K562 (cell line): ENCODE measurements at regions not wholly inside any gene's neighbourhood (a gene's known extent, or its start where the extent isn't known, plus 50 kb on each side); places are given as distances from the start of the nearest gene placed in this dataset.

Experiments
- ADNP ChIP-seq: fragments of 200-800 bp; sonication (Bioruptor generic); IDR thresholded peaks from 2 replicates; pipeline ENCODE4 v1.6.1; 2016; ENCODE audit warnings: missing genetic modification characterization, missing compliant biosample characterization
- CBX1 ChIP-seq: sonication (generic); IDR thresholded peaks from 2 replicates; pipeline ENCODE4 v1.6.1; 2016; ENCODE audit warnings: antibody characterized with exemption, low read depth, mild to moderate bottlenecking
- MAFG ChIP-seq: fragments of 450-650 bp; conservative IDR thresholded peaks from 2 replicates; pipeline ENCODE4 v1.6.1; 2016; ENCODE audit warnings: missing genetic modification characterization, missing compliant biosample characterization
- MCM2 ChIP-seq: fragments of 450-650 bp; IDR thresholded peaks from 2 replicates; pipeline ENCODE4 v1.6.1; 2017; ENCODE audit warnings: low read depth, mild to moderate bottlenecking
- MYBL2 ChIP-seq, 2 experiments: fragments of 450-650 bp in 1 of 2; sonication (generic) in 1 of 2; formaldehyde crosslinking in 1 of 2; IDR thresholded peaks; 2 replicates each; pipeline versions ENCODE4 v1.6.1 to v1.8.1; 2017 to 2022; ENCODE audit warnings: borderline replicate concordance in 1 of 2, inconsistent platforms in 1 of 2, low read depth in 1 of 2, mild to moderate bottlenecking in 1 of 2, missing genetic modification reagents in 1 of 2, moderate library complexity in 1 of 2
- NCOA6 ChIP-seq: fragments of 450-650 bp; IDR thresholded peaks from 2 replicates; pipeline ENCODE4 v1.6.1; 2017; ENCODE audit warnings: mild to moderate bottlenecking
- RFX1 ChIP-seq: fragments of 450-650 bp; IDR thresholded peaks from 2 replicates; pipeline ENCODE4 v1.6.1; 2016; ENCODE audit warnings: mild to moderate bottlenecking, moderate library complexity
- RFX5 ChIP-seq: IDR thresholded peaks from 2 replicates; pipeline ENCODE4 v1.6.1; 2011; ENCODE audit warnings: low read depth, mild to moderate bottlenecking, improper control_type of control experiment, low read length
- RNF2 ChIP-seq: sonication (generic); IDR thresholded peaks from 2 replicates; pipeline ENCODE4 v1.6.1; 2016
- SMAD3 ChIP-seq: fragments of 450-650 bp; formaldehyde crosslinking; conservative IDR thresholded peaks from 2 replicates; pipeline ENCODE4 v1.4.0; 2020; ENCODE audit warnings: mild to moderate bottlenecking
- SMARCC2 ChIP-seq: fragments of 450-650 bp; IDR thresholded peaks from 2 replicates; pipeline ENCODE4 v1.6.1; 2017; ENCODE audit warnings: antibody characterized with exemption, moderate library complexity, mild to moderate bottlenecking, low read depth
- SRSF1 ChIP-seq: fragments of 200-400 bp; formaldehyde crosslinking; IDR thresholded peaks from 2 replicates; pipeline ENCODE4 v1.6.1; 2017; ENCODE audit warnings: mild to moderate bottlenecking, low read depth, low read length, moderate library complexity
- TCF7 ChIP-seq: sonication (generic); IDR thresholded peaks from 2 replicates; pipeline ENCODE4 v1.6.1; 2016; ENCODE audit warnings: antibody characterized with exemption, borderline replicate concordance
- U2AF2 ChIP-seq: fragments of 200-400 bp; formaldehyde crosslinking; optimal IDR thresholded peaks from 2 replicates; pipeline ENCODE3; 2017; ENCODE audit warnings: low read depth, mild to moderate bottlenecking, low read length
- USF2 ChIP-seq: sonication (generic); formaldehyde crosslinking; IDR thresholded peaks from 2 replicates; pipeline ENCODE4 v1.5.0; 2020; ENCODE audit warnings: missing genetic modification reagents
- ZBED1 ChIP-seq: IDR thresholded peaks from 2 replicates; pipeline ENCODE4 v1.6.1; 2014
- ZC3H8 ChIP-seq: fragments of 450-650 bp; IDR thresholded peaks from 2 replicates; pipeline ENCODE4 v1.6.1; 2017
- ZNF12 ChIP-seq: sonication (generic); formaldehyde crosslinking; IDR thresholded peaks from 2 replicates; pipeline ENCODE4 v1.4.0; 2020; ENCODE audit warnings: mild to moderate bottlenecking, missing genetic modification reagents
- ZNF124 ChIP-seq: sonication (generic); formaldehyde crosslinking; IDR thresholded peaks from 2 replicates; pipeline ENCODE4 v1.8.1; 2022; ENCODE audit warnings: missing genetic modification reagents
- ZNF41 ChIP-seq: fragments of 250-450 bp; sonication (Bioruptor Pico); conservative IDR thresholded peaks from 2 replicates; pipeline ENCODE4 v1.4.0; 2020; ENCODE audit warnings: mild to moderate bottlenecking
- ZNF592 ChIP-seq: fragments of 450-650 bp; IDR thresholded peaks from 2 replicates; pipeline ENCODE4 v1.6.1; 2017; ENCODE audit warnings: antibody characterized with exemption, mild to moderate bottlenecking
- ZNF717 ChIP-seq: fragments of 250-450 bp; sonication (Bioruptor Pico); IDR thresholded peaks from 2 replicates; pipeline ENCODE4 v1.5.0; 2021
- ZNF75A ChIP-seq: fragments of 450-650 bp; formaldehyde crosslinking; IDR thresholded peaks from 2 replicates; pipeline ENCODE4 v1.4.0; 2020; ENCODE audit warnings: mild to moderate bottlenecking
- TF ChIP-seq, protein P1 (sequence below): fragments of 450-650 bp; formaldehyde crosslinking; IDR thresholded peaks from 2 replicates; pipeline ENCODE4 v1.4.0; 2020; ENCODE audit warnings: mild to moderate bottlenecking, moderate library complexity
- TF ChIP-seq, protein P2 (sequence below): sonication (generic); formaldehyde crosslinking; IDR thresholded peaks from 2 replicates; pipeline ENCODE4 v1.8.0; 2022; ENCODE audit warnings: missing genetic modification reagents, mild to moderate bottlenecking, moderate library complexity, borderline replicate concordance

DNA sequence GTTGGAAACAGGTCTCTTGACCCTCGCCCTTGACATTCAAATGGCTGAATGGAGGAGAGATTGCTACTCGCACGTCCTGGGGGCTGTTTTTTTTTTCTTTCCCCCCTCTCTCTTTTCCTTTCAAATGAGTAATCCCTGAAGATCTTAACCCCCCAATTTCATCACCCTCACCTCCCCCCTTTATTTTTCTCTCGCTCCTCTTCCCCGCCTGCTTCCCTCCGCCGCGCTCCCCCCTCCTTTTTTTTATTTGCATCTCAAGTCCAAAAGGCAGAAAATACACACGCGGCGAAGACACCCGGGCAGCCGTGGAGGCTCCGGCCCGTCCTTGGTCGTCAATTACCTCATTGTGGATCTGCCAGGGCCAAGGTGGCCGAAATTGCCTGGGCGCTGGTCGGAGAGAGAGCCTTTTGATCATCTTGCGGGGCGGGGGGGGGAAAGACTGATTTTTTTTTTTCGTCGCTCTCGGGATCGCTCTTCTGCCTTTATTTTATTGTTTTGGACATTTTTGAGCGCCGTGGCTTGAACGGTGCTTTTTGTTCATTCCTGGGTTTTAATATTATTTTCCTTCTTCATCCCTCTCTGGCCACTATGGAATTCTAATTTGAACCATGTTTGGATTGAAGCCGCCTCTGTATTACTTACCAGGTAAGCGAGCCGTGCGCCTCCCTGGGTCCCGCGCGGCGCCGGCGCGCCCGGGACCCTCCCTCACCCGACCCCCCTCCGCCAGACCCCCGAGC, 57.2 kb upstream of the GSE1 start (continued):
- TF ChIP-seq ZNF592 (no peak), TCF7 (no peak), MAFG (tag) (no peak), ZNF75A (no peak), RFX1 (no peak), CBX1 (no peak), ZNF41 (CRISPR knock-in tag) (no peak), U2AF2 (no peak), ZC3H8 (peak; percentile 49; the same call in 1 of the 2 replicates), ZBED1 (no peak), ZNF717 (no peak), MYBL2 (IDR thresholded peaks at IDR 0.05; ENCODE audit: low read depth) (no peak), MYBL2 (CRISPR knock-in tag; IDR thresholded peaks at IDR 0.05; ENCODE audit: borderline replicate concordance) (no peak), ZNF124 (CRISPR knock-in tag) (no peak), SRSF1 (no peak), ZNF12 (CRISPR knock-in tag) (no peak), MCM2 (no peak), RNF2 (no peak), NCOA6 (no peak), ADNP (tag) (no peak), SMARCC2 (no peak), USF2 (no peak), SMAD3 (CRISPR knock-in tag) (no peak), RFX5 (no peak)
- TF ChIP-seq, protein P1, sequence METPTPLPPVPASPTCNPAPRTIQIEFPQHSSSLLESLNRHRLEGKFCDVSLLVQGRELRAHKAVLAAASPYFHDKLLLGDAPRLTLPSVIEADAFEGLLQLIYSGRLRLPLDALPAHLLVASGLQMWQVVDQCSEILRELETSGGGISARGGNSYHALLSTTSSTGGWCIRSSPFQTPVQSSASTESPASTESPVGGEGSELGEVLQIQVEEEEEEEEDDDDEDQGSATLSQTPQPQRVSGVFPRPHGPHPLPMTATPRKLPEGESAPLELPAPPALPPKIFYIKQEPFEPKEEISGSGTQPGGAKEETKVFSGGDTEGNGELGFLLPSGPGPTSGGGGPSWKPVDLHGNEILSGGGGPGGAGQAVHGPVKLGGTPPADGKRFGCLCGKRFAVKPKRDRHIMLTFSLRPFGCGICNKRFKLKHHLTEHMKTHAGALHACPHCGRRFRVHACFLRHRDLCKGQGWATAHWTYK (CRISPR knock-in tag) = no peak
- TF ChIP-seq, protein P2, sequence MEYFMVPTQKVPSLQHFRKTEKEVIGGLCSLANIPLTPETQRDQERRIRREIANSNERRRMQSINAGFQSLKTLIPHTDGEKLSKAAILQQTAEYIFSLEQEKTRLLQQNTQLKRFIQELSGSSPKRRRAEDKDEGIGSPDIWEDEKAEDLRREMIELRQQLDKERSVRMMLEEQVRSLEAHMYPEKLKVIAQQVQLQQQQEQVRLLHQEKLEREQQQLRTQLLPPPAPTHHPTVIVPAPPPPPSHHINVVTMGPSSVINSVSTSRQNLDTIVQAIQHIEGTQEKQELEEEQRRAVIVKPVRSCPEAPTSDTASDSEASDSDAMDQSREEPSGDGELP (CRISPR knock-in tag) = no peak
